Osteocyte (in vitro differentiated cells): ENCODE measurements at regions not wholly inside any gene's neighbourhood (a gene's known extent, or its start where the extent isn't known, plus 50 kb on each side); places are given as distances from the start of the nearest gene placed in this dataset.

ENCODE experiments used
- DNase-seq: peaks from one replicate; pipeline ENCODE4 v3.0.0; 2021; ENCODE audit warnings: mixed read lengths; ENCODE audit not compliant: unreplicated experiment; ENCODE audit errors: extremely low spot score
- H3K27ac Mint-ChIP-seq: one replicate; pipeline ENCODE4 v1.8.0; 2021; ENCODE audit warnings: mild to moderate bottlenecking, mixed read lengths; ENCODE audit not compliant: unreplicated experiment
- H3K27me3 Mint-ChIP-seq: one replicate; pipeline ENCODE4 v1.8.0; 2021; ENCODE audit warnings: mixed read lengths; ENCODE audit not compliant: unreplicated experiment
- H3K36me3 Mint-ChIP-seq: one replicate; pipeline ENCODE4 v1.8.0; 2021; ENCODE audit warnings: mixed read lengths; ENCODE audit not compliant: unreplicated experiment
- H3K4me1 Mint-ChIP-seq: one replicate; pipeline ENCODE4 v1.8.0; 2021; ENCODE audit warnings: mixed read lengths; ENCODE audit not compliant: unreplicated experiment
- H3K4me3 Mint-ChIP-seq: one replicate; pipeline ENCODE4 v1.8.0; 2021; ENCODE audit warnings: mild to moderate bottlenecking, moderate library complexity, mixed read lengths; ENCODE audit not compliant: unreplicated experiment
- H3K9me3 Mint-ChIP-seq: one replicate; pipeline ENCODE4 v1.8.0; 2021; ENCODE audit warnings: mixed read lengths; ENCODE audit not compliant: unreplicated experiment
- CTCF ChIP-seq: fragments of 200-600 bp; sonication (generic); IDR thresholded peaks from 2 replicates; pipeline ENCODE4 v1.5.0; 2021; ENCODE audit warnings: antibody characterized with exemption, mild to moderate bottlenecking, moderate library complexity

- peaks cover 32% of the 10 kb centered on the region for H3K27me3 Mint-ChIP-seq
- TF ChIP-seq CTCF, result no peak
- no peaks in the 10 kb centered on the region for H3K9me3 Mint-ChIP-seq
- H3K36me3 Mint-ChIP-seq, result no peaks in the 10 kb centered on the region
- DNase-seq, result no peak
- H3K27ac Mint-ChIP-seq, result no peak overlapping the region
- no peaks in the 10 kb centered on the region for H3K4me1 Mint-ChIP-seq
- H3K4me3 Mint-ChIP-seq, result no peak overlapping the region
These were observed 76.4 kb upstream of the SHISA3 start for GRCh38 chr4:42320822-42321388.

DNA sequence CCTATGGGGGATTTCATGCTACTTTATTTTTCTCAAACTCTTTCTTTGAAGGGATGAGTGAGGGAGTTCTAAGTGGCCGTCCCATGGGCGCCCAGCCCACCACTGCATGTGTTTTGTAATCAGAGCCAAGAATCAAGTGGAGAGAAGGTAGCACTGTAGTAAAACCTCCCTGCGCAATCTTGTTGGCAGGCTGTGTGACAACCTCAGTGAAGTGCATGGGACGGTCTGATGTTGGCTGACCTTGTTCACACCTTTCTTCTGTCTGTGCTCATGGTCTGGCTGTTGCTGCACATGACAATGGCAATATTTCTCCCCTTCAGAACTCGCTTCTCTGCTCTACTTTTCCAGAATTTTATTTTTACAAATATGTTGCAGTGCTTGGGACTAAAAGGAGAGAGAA lies 71.2 kb upstream of the SHISA3 start:
- no peak for TF ChIP-seq CTCF
- no peak overlapping the region for H3K4me3 Mint-ChIP-seq
- H3K36me3 Mint-ChIP-seq, result no peaks in the 10 kb centered on the region
- no peaks in the 10 kb centered on the region for H3K4me1 Mint-ChIP-seq
- DNase-seq, result no peak
- H3K27ac Mint-ChIP-seq, result no peak overlapping the region
- no peaks in the 10 kb centered on the region for H3K27me3 Mint-ChIP-seq
- H3K9me3 Mint-ChIP-seq, result no peaks in the 10 kb centered on the region

DNA sequence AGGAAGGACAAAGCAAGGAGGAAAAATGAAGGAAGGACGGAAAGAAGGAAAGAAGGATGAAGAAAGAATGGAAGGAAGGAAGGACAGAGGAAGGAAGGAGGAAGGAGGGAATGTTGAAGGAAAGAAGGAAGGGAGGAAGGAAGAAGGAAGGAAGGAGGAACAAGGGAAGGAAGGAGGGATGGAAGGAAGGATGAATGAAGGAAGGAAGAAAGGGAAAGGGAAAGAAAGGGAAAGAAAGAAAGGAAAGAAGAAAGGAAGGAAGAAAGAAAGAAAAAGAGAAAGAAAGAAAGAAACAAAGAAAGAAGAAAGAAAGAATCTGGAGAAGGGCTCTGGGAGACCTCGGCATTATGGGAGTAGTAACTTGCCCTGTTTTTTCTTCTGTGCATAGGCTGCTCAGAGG lies 70.8 kb upstream of the SHISA3 start:
- Mint-ChIP-seq H3K27ac (no peak overlapping the region), H3K9me3 (no peaks in the 10 kb centered on the region), H3K27me3 (no peaks in the 10 kb centered on the region), H3K4me1 (peaks cover 4% of the 10 kb centered on the region), H3K4me3 (no peak overlapping the region), H3K36me3 (no peaks in the 10 kb centered on the region)
- DNase-seq, result no peak
- no peak for TF ChIP-seq CTCF

GRCh38 chr4:42327323-42327722 lies 70.0 kb upstream of the SHISA3 start:
- Mint-ChIP-seq H3K27me3 (no peaks in the 10 kb centered on the region), H3K4me3 (no peak overlapping the region), H3K4me1 (peaks cover 9% of the 10 kb centered on the region), H3K36me3 (no peaks in the 10 kb centered on the region), H3K27ac (no peak overlapping the region), H3K9me3 (no peaks in the 10 kb centered on the region)
- TF ChIP-seq CTCF, result no peak
- no peak for DNase-seq

GRCh38 chr4:42328978-42329377 lies 68.3 kb upstream of the SHISA3 start:
- Mint-ChIP-seq H3K9me3 (no peaks in the 10 kb centered on the region), H3K4me3 (no peak overlapping the region), H3K27ac (no peak overlapping the region), H3K27me3 (no peaks in the 10 kb centered on the region), H3K36me3 (no peaks in the 10 kb centered on the region), H3K4me1 (peaks cover 9% of the 10 kb centered on the region)
- no peak for DNase-seq
- no peak for TF ChIP-seq CTCF
